ENCODE measurements at regions not wholly inside any gene's neighbourhood (a gene's known extent, or its start where the extent isn't known, plus 50 kb on each side); places are given as distances from the start of the nearest gene placed in this dataset.
"Not testable (repeated sequence)": the region's sequence is repeated elsewhere in the genome, so short reads cannot be mapped to it uniquely, and the experiment has no call there.

GRCh38 chrX:40230646-40231045 is 132.9 kb upstream of the BCOR start:
- TF ChIP-seq CTCF (IDR thresholded peaks at IDR 0.05), result no peak
- TF ChIP-seq POLR2AphosphoS5 (IDR thresholded peaks at IDR 0.05), result no peak
- TF ChIP-seq EP300 (IDR thresholded peaks at IDR 0.05), result no peak
- TF ChIP-seq POLR2A (IDR thresholded peaks at IDR 0.05), result no peak
- 100% methylated on average over 2 of the region's 2 CpGs for WGBS
- no peaks in the 10 kb centered on the region for H3K9me3 ChIP-seq
- H3K36me3 ChIP-seq, result no peaks in the 10 kb centered on the region
- H3K4me3 ChIP-seq, result no peak overlapping the region
- no peak for DNase-seq (ENCODE audit: low spot score in 2 of 2)
- no peak overlapping the region for H3K27ac ChIP-seq
- no peaks in the 10 kb centered on the region for H3K27me3 ChIP-seq
- H3K4me1 ChIP-seq, result no peaks in the 10 kb centered on the region

DNA sequence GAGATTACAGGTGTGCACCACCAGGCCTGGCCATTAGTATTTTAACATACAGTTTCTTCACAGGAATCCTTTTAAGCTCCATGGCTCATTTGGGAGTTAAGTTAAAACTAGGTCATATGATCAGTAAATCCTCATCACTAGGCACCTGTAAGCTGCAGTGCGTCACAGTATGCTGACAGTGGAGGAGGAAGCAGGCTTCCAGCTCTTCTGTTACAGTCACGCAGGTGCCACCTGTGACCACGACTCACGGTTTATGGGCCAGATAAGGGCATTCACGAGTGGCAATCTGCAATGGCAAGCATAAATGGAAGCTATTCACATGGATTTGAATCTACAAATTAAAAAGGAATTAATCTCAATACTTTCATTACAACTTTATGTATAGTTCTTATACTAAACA is 129.4 kb upstream of the BCOR start:
- 87% methylated on average over 5 of the region's 5 CpGs for WGBS
- TF ChIP-seq POLR2AphosphoS5 (IDR thresholded peaks at IDR 0.05) (no peak), POLR2A (IDR thresholded peaks at IDR 0.05) (no peak), CTCF (IDR thresholded peaks at IDR 0.05) (no peak), EP300 (IDR thresholded peaks at IDR 0.05) (no peak)
- Histone ChIP-seq H3K9me3 (no peaks in the 10 kb centered on the region), H3K36me3 (no peaks in the 10 kb centered on the region), H3K4me3 (no peak overlapping the region), H3K27ac (no peak overlapping the region), H3K27me3 (no peaks in the 10 kb centered on the region), H3K4me1 (no peaks in the 10 kb centered on the region)
- no peak for DNase-seq (ENCODE audit: low spot score in 2 of 2)

DNA sequence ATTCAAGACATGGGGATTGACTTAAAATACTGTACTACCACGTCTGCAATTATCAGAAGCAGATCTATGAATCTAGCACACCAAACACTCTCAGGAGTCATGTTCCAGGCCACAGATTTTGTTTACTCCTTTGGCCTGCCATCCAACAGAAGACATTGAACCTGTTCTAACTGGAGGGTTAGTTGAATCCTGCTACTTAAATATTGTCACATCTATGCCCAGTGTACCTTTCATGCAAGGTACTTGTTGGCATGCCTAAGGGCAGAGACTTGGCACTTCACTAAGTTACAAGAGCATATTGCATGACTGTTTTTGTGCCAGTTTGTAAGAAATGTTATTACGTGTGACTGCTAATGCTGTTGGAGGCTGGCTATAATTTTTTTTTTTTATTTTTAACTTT is 126.9 kb upstream of the BCOR start:
- H3K4me1 ChIP-seq, result no peaks in the 10 kb centered on the region
- H3K9me3 ChIP-seq, result no peaks in the 10 kb centered on the region
- TF ChIP-seq POLR2A (IDR thresholded peaks at IDR 0.05) (no peak), CTCF (IDR thresholded peaks at IDR 0.05) (no peak), EP300 (IDR thresholded peaks at IDR 0.05) (no peak), POLR2AphosphoS5 (IDR thresholded peaks at IDR 0.05) (no peak)
- 50% methylated on average over 2 of the region's 2 CpGs for WGBS
- no peak overlapping the region for H3K4me3 ChIP-seq
- H3K27ac ChIP-seq, result no peak overlapping the region
- DNase-seq (ENCODE audit: low spot score in 2 of 2), result no peak
- H3K27me3 ChIP-seq, result no peaks in the 10 kb centered on the region
- no peaks in the 10 kb centered on the region for H3K36me3 ChIP-seq

- not testable (repeated sequence) for H3K4me3 ChIP-seq; H3K4me1 ChIP-seq; H3K36me3 ChIP-seq; H3K27me3 ChIP-seq; H3K9me3 ChIP-seq; DNase-seq (ENCODE audit: low spot score in 2 of 2); H3K27ac ChIP-seq
These were observed 124.9 kb upstream of the BCOR start for GRCh38 chrX:40222612-40223011.

- Histone ChIP-seq H3K9me3 (no peaks in the 10 kb centered on the region), H3K36me3 (no peaks in the 10 kb centered on the region), H3K27me3 (no peaks in the 10 kb centered on the region), H3K4me1 (no peaks in the 10 kb centered on the region), H3K27ac (no peak overlapping the region), H3K4me3 (no peak overlapping the region)
- no peak for DNase-seq (ENCODE audit: low spot score in 2 of 2)
- TF ChIP-seq CTCF (IDR thresholded peaks at IDR 0.05) (no peak), POLR2A (IDR thresholded peaks at IDR 0.05) (no peak), EP300 (IDR thresholded peaks at IDR 0.05) (no peak), POLR2AphosphoS5 (IDR thresholded peaks at IDR 0.05) (no peak)
- WGBS, result 80% methylated on average over 3 of the region's 3 CpGs
These were observed 115.3 kb upstream of the BCOR start for GRCh38 chrX:40213092-40213491.

GRCh38 chrX:40209951-40210617 is 112.3 kb upstream of the BCOR start:
- no peak overlapping the region for H3K27ac ChIP-seq
- TF ChIP-seq EP300 (IDR thresholded peaks at IDR 0.05), result no peak
- TF ChIP-seq POLR2A (IDR thresholded peaks at IDR 0.05), result no peak
- TF ChIP-seq CTCF (IDR thresholded peaks at IDR 0.05), result no peak
- TF ChIP-seq POLR2AphosphoS5 (IDR thresholded peaks at IDR 0.05), result no peak
- WGBS, result 87% methylated on average over 4 of the region's 4 CpGs

More at GRCh38 chrX:40209951-40210617, 112.3 kb upstream of the BCOR start:
- Histone ChIP-seq H3K4me1 (no peaks in the 10 kb centered on the region), H3K27me3 (no peaks in the 10 kb centered on the region), H3K4me3 (no peak overlapping the region), H3K9me3 (no peaks in the 10 kb centered on the region), H3K36me3 (no peaks in the 10 kb centered on the region)
- no peak for DNase-seq (ENCODE audit: low spot score in 2 of 2)

All from suprapubic skin (tissue), 4 donors.